H9 (cell line): ENCODE measurements at regions not wholly inside any gene's neighbourhood (a gene's known extent, or its start where the extent isn't known, plus 50 kb on each side); places are given as distances from the start of the nearest gene placed in this dataset.

Experiments used
- DNase-seq: peaks from one replicate; pipeline ENCODE4 v3.0.0-alpha.2; 2017
- H2AFZ ChIP-seq: one replicate; pipeline ENCODE4 v1.6.1; 2013; ENCODE audit warnings: mild to moderate bottlenecking, low read length, control low read depth, moderate library complexity
- H2AK5ac ChIP-seq: 2 replicates; pipeline ENCODE4 v1.6.1; 2013; ENCODE audit warnings: low read length, control low read depth, mixed read lengths; ENCODE audit not compliant: insufficient read length
- H2BK120ac ChIP-seq: one replicate; pipeline ENCODE4 v1.6.1; 2013; ENCODE audit warnings: low read depth, mild to moderate bottlenecking, low read length, control low read depth, inconsistent platforms; ENCODE audit not compliant: poor library complexity, severe bottlenecking
- H2BK12ac ChIP-seq: 2 replicates; pipeline ENCODE4 v1.6.1; 2013; ENCODE audit warnings: low read length, control low read depth, mixed read lengths, low read depth; ENCODE audit not compliant: insufficient read length
- H2BK15ac ChIP-seq: 2 replicates; pipeline ENCODE4 v1.6.1; 2013; ENCODE audit warnings: low read depth, low read length, control low read depth
- H2BK20ac ChIP-seq: one replicate; pipeline ENCODE4 v1.6.1; 2013; ENCODE audit warnings: low read depth, mild to moderate bottlenecking, low read length, control low read depth, inconsistent platforms; ENCODE audit not compliant: poor library complexity, severe bottlenecking
- H2BK5ac ChIP-seq: 2 replicates; pipeline ENCODE4 v1.6.1; 2013; ENCODE audit warnings: low read length, control low read depth, mixed read lengths; ENCODE audit not compliant: insufficient read length
- H3K14ac ChIP-seq: 2 replicates; pipeline ENCODE4 v1.6.1; 2013; ENCODE audit warnings: low read length, control low read depth; ENCODE audit not compliant: insufficient read depth
- H3K18ac ChIP-seq: 2 replicates; pipeline ENCODE4 v1.6.1; 2013; ENCODE audit warnings: low read depth, mild to moderate bottlenecking, mixed read lengths, low read length, control low read depth; ENCODE audit not compliant: insufficient read length
- H3K23ac ChIP-seq: 2 replicates; pipeline ENCODE4 v1.6.1; 2013; ENCODE audit warnings: low read length, control low read depth, mixed read lengths, low read depth; ENCODE audit not compliant: insufficient read length
- H3K23me2 ChIP-seq: 2 replicates; pipeline ENCODE4 v1.6.1; 2013; ENCODE audit warnings: low read depth, mild to moderate bottlenecking, mixed read lengths, low read length, control low read depth; ENCODE audit not compliant: insufficient read length, poor library complexity, severe bottlenecking
- H3K27ac ChIP-seq: 2 replicates; pipeline ENCODE4 v1.5.1; 2013; ENCODE audit warnings: low read length, control low read depth, mixed read lengths, low read depth; ENCODE audit not compliant: insufficient read length
- H3K27me3 ChIP-seq: 2 replicates; pipeline ENCODE4 v1.6.1; 2013; ENCODE audit warnings: low read length, control low read depth, inconsistent platforms; ENCODE audit not compliant: insufficient read depth
- H3K4ac ChIP-seq: 2 replicates; pipeline ENCODE4 v1.6.1; 2013; ENCODE audit warnings: low read depth, mild to moderate bottlenecking, control low read depth, inconsistent platforms, low read length, moderate library complexity
- H3K4me1 ChIP-seq: 2 replicates; pipeline ENCODE4 v1.6.1; 2013; ENCODE audit warnings: low read length, control low read depth, inconsistent platforms; ENCODE audit not compliant: insufficient read depth
- H3K4me2 ChIP-seq: 2 replicates; pipeline ENCODE4 v1.6.1; 2013; ENCODE audit warnings: low read length, control low read depth, mixed read lengths; ENCODE audit not compliant: insufficient read length, insufficient read depth
- H3K56ac ChIP-seq: 2 replicates; pipeline ENCODE4 v1.6.1; 2013; ENCODE audit warnings: low read depth, mild to moderate bottlenecking, mixed read lengths, low read length, control low read depth; ENCODE audit not compliant: insufficient read length
- H3K79me1 ChIP-seq: 2 replicates; pipeline ENCODE4 v1.6.1; 2013; ENCODE audit warnings: low read depth, mild to moderate bottlenecking, moderate library complexity, low read length, control low read depth, inconsistent platforms; ENCODE audit not compliant: insufficient read depth, poor library complexity, severe bottlenecking
- H3K79me2 ChIP-seq: 2 replicates; pipeline ENCODE4 v1.6.1; 2013; ENCODE audit warnings: low read length, control low read depth, inconsistent platforms; ENCODE audit not compliant: insufficient read depth
- H3K9ac ChIP-seq: 2 replicates; pipeline ENCODE4 v1.6.1; 2013; ENCODE audit warnings: low read length, control low read depth, mixed read lengths; ENCODE audit not compliant: insufficient read length; ENCODE audit errors: extremely low read depth
- H3K9me3 ChIP-seq: one replicate; pipeline ENCODE4 v1.6.1; 2013; ENCODE audit warnings: low read depth, low read length, inconsistent platforms; ENCODE audit not compliant: control insufficient read depth
- H3T11ph ChIP-seq: one replicate; pipeline ENCODE4 v1.6.1; 2013; ENCODE audit warnings: mild to moderate bottlenecking, low read length, control low read depth, inconsistent platforms
- H4K20me1 ChIP-seq: one replicate; pipeline ENCODE4 v1.6.1; 2013; ENCODE audit not compliant: control insufficient read depth, insufficient read length, insufficient read depth
- H4K5ac ChIP-seq: 2 replicates; pipeline ENCODE4 v1.6.1; 2013; ENCODE audit warnings: low read depth, mild to moderate bottlenecking, mixed read lengths, low read length, control low read depth; ENCODE audit not compliant: insufficient read length
- H4K8ac ChIP-seq: replicated peaks from 2 replicates; pipeline ENCODE4 v1.6.1; 2013; ENCODE audit warnings: low read length, control low read depth, mixed read lengths, low read depth; ENCODE audit not compliant: insufficient read length
- H4K91ac ChIP-seq: 2 replicates; pipeline ENCODE4 v1.6.1; 2013; ENCODE audit warnings: low read depth, mild to moderate bottlenecking, moderate library complexity, mixed read lengths, low read length, control low read depth; ENCODE audit not compliant: insufficient read length
- H3K27ac Mint-ChIP-seq, 3 experiments: 2 replicates in 2 of 3; 3 replicates in 1 of 3; pipeline ENCODE4 v1.8.0; 2020 to 2021; ENCODE audit warnings: mixed read lengths in 3 of 3, mild to moderate bottlenecking in 1 of 3, moderate library complexity in 1 of 3
- H3K27me3 Mint-ChIP-seq: 2 replicates; pipeline ENCODE4 v1.8.0; 2021; ENCODE audit warnings: low read depth, mild to moderate bottlenecking, moderate library complexity, mixed read lengths
- H3K36me3 Mint-ChIP-seq, 3 experiments: 2 replicates in 2 of 3; 3 replicates in 1 of 3; pipeline ENCODE4 v1.8.0; 2020 to 2021; ENCODE audit warnings: low read depth in 3 of 3, mixed read lengths in 3 of 3; ENCODE audit not compliant: insufficient read depth in 1 of 3
- H3K4me1 Mint-ChIP-seq, 2 experiments: 2 replicates each; pipeline ENCODE4 v1.8.0; 2020; ENCODE audit warnings: mixed read lengths in 2 of 2
- H3K4me3 Mint-ChIP-seq, 2 experiments: 2 replicates in 1 of 2; 3 replicates in 1 of 2; pipeline ENCODE4 v1.8.0; 2020 to 2021; ENCODE audit warnings: mild to moderate bottlenecking in 2 of 2, mixed read lengths in 2 of 2, moderate library complexity in 1 of 2
- H3K9me3 Mint-ChIP-seq, 2 experiments: 2 replicates in 1 of 2; 3 replicates in 1 of 2; pipeline ENCODE4 v1.8.0; 2020; ENCODE audit warnings: mild to moderate bottlenecking in 2 of 2, mixed read lengths in 2 of 2, moderate library complexity in 1 of 2
- WGBS: extraction: QIAGEN DNeasy Blood & Tissue Kit; methylation state at CpG from one replicate; pipeline ENCODE4 v1.1.7; 2013; ENCODE audit warnings: missing lambda C conversion rate, low lambda C conversion rate, mixed read lengths; ENCODE audit not compliant: insufficient read length; ENCODE audit errors: extremely low coverage; 5-methylcytosine and 5-hydroxymethylcytosine counted together
- TF ChIP-seq, protein P1 (sequence below): fragments of 200-600 bp; sonication (generic); conservative IDR thresholded peaks from 3 replicates; pipeline ENCODE4 v1.8.0; 2021; ENCODE audit warnings: antibody characterized with exemption, mild to moderate bottlenecking

GRCh38 chr2:109699646-109700045, 85.5 kb downstream of the SOWAHC start:
- no peak overlapping the region for H2BK12ac ChIP-seq
- H3K36me3 Mint-ChIP-seq = no peaks in the 10 kb centered on the region
- no CpG with 5 or more reads among the region's 7 CpGs for WGBS

More at GRCh38 chr2:109699646-109700045, 85.5 kb downstream of the SOWAHC start:
- no peak for DNase-seq
- no peak overlapping the region for H3K4me3 Mint-ChIP-seq
- H2AK5ac ChIP-seq = no peak overlapping the region
- no peak overlapping the region for H2AFZ ChIP-seq
- H3K4me1 ChIP-seq = peaks cover 27% of the 10 kb centered on the region
- no peak overlapping the region for H2BK5ac ChIP-seq
- no peak overlapping the region for H3K9ac ChIP-seq
- H3K23ac ChIP-seq = no peak overlapping the region
- H3K18ac ChIP-seq = no peak overlapping the region
- H3K9me3 ChIP-seq = no peaks in the 10 kb centered on the region
- no peaks in the 10 kb centered on the region for H3K27me3 Mint-ChIP-seq
- H3K23me2 ChIP-seq = no peaks in the 10 kb centered on the region
- H4K20me1 ChIP-seq = no peaks in the 10 kb centered on the region
- H3K56ac ChIP-seq = no peak overlapping the region
- no peak overlapping the region for H2BK20ac ChIP-seq
- no peak overlapping the region for H3K4ac ChIP-seq
- H3T11ph ChIP-seq = no peak overlapping the region
- no peaks in the 10 kb centered on the region for H3K79me1 ChIP-seq
- H3K27me3 ChIP-seq = no peaks in the 10 kb centered on the region
- no peak overlapping the region for H4K8ac ChIP-seq
- no peaks in the 10 kb centered on the region for H3K79me2 ChIP-seq
- no peak overlapping the region for H4K91ac ChIP-seq
- no peak overlapping the region for H3K27ac Mint-ChIP-seq
- H3K4me1 Mint-ChIP-seq = peaks cover 34 to 41% of the 10 kb centered on the region in 2 experiments
- H3K27ac ChIP-seq = no peak overlapping the region
- H3K14ac ChIP-seq = peak overlapping the region; percentile 8; the same call in 1 of the 2 replicates
- TF ChIP-seq, protein P1, sequence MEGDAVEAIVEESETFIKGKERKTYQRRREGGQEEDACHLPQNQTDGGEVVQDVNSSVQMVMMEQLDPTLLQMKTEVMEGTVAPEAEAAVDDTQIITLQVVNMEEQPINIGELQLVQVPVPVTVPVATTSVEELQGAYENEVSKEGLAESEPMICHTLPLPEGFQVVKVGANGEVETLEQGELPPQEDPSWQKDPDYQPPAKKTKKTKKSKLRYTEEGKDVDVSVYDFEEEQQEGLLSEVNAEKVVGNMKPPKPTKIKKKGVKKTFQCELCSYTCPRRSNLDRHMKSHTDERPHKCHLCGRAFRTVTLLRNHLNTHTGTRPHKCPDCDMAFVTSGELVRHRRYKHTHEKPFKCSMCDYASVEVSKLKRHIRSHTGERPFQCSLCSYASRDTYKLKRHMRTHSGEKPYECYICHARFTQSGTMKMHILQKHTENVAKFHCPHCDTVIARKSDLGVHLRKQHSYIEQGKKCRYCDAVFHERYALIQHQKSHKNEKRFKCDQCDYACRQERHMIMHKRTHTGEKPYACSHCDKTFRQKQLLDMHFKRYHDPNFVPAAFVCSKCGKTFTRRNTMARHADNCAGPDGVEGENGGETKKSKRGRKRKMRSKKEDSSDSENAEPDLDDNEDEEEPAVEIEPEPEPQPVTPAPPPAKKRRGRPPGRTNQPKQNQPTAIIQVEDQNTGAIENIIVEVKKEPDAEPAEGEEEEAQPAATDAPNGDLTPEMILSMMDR = no peak
- H4K5ac ChIP-seq = no peak overlapping the region
- H2BK120ac ChIP-seq = no peak overlapping the region
- no peaks in the 10 kb centered on the region for H3K9me3 Mint-ChIP-seq
- no peak overlapping the region for H3K4me2 ChIP-seq
- no peak overlapping the region for H2BK15ac ChIP-seq
